ENCODE measurements at regions not wholly inside any gene's neighbourhood (a gene's known extent, or its start where the extent isn't known, plus 50 kb on each side); places are given as distances from the start of the nearest gene placed in this dataset.

GRCh38 chr21:36602735-36603134, 96.2 kb upstream of the SIM2 start:
- TF ChIP-seq CTCF (IDR thresholded peaks at IDR 0.05; ENCODE audit: low read depth, low read length, poor library complexity, severe bottlenecking) (no peak), EZH2phosphoT487 (IDR thresholded peaks at IDR 0.05; ENCODE audit: borderline replicate concordance, low read length) (no peak)
